Ramos (cell line): ENCODE measurements at regions not wholly inside any gene's neighbourhood (a gene's known extent, or its start where the extent isn't known, plus 50 kb on each side); places are given as distances from the start of the nearest gene placed in this dataset.

Experiments used
- in situ Hi-C: fragments of 300-500 bp; cut with MboI; formaldehyde crosslinking; loops from one replicate; pipeline ENCODE4 v1.14.3; 2022; ENCODE audit warnings: low sequenced_read_pairs; ENCODE audit not compliant: unreplicated experiment

DNA sequence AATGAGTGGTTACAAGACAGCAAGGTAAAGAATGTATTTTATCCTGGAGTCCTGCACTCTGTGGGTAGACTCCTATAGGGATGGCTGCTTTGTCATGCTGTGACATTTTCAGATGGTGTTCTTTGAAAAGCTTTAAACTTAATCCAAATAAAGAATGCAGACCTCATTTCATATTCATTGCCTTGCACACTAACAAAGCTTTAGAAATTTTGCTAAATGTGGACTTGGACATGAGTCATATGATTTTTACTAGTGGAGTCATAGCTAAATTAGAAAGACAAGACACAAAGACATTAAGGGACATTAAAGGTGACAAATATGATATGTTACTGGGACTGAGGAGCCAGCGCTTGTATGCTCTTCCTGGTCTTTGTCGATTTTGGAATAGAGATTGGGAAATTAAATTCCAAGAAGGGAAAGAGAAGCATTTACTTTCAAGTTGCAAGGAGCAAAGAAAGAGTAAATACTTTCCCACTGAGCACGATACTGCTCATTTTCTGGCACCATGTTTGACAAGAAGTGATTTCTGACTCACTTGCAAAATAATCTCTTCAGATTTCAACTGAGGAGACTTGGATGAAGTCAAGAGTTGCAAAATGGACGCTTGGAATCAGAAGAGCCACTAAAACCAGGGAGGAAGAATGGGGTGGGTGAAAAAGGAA lies 152.9 kb upstream of the MYOCD start:
- in situ Hi-C loops: no loop called here

- in situ Hi-C loops: no loop called here
Observed at GRCh38 chr17:12514596-12514995, 151.1 kb upstream of the MYOCD start.

- in situ Hi-C loops: no loop called here
Observed at GRCh38 chr17:12519956-12520594, 145.6 kb upstream of the MYOCD start.

GRCh38 chr17:12521416-12521815 lies 144.3 kb upstream of the MYOCD start:
- in situ Hi-C loops: no loop called here

GRCh38 chr17:12522336-12522735 lies 143.4 kb upstream of the MYOCD start:
- in situ Hi-C loops: no loop called here

DNA sequence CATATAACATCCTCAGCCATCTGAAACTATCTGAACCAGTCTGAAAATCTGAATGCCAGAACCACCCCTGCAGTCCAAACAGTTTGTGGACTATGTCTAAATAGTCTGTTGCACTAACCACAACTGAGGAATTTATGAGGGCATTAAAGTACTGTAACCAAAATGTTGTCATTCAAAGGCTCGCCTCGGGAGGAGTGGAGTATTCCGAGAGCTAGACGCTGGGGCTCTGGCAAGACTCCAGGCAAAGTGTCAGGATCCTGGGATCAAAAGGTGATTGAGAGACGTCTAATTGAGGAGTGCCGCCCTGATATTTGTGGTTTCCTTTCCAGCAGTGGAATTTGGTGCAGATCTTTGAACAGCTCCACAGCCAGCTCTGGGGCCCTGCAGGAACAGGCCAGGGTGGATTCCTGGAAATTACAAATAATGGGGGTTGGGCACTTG lies 142.9 kb upstream of the MYOCD start:
- in situ Hi-C loops: no loop called here

- in situ Hi-C loops: no loop called here
Observed at GRCh38 chr17:12523244-12523643, 142.4 kb upstream of the MYOCD start.

DNA sequence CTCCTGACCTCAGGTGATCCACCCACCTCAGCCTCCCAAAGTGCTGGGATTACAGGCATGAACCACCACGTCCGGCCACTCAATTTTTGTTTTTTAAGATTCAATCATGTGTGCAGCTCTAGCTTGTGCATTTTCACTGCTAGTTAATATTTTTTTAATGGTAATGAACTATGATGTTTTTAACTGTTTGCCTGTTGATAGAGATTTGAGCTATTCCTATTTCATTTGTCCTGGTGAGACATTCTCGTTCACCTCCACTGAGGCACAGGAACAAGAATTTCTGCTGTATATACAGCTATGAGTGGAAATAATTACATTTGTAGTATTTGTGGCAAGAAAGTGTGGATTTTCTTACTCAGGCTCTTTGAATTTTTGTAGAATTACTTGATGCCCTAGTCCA lies 137.7 kb upstream of the MYOCD start:
- in situ Hi-C loops: no loop called here

DNA sequence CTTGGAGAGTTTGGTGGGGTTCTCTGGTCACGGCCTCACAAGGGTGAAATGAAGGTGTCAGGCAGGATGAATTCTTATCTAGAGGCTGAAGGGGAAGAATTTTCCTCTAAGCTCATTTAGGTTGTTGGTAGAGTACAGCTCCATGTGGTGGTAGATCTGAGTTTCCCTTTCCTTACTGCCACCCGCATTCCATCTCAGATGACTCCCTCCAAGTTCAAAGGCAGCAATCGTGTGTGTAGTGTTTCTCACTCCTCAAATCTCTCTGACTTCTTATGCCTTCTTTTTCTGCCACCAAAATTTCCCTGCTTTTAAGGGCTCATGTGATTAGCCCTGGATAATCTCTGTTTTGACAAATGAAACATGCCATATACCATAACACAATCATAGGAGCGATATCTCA lies 135.5 kb upstream of the MYOCD start:
- in situ Hi-C loops: no loop called here

DNA sequence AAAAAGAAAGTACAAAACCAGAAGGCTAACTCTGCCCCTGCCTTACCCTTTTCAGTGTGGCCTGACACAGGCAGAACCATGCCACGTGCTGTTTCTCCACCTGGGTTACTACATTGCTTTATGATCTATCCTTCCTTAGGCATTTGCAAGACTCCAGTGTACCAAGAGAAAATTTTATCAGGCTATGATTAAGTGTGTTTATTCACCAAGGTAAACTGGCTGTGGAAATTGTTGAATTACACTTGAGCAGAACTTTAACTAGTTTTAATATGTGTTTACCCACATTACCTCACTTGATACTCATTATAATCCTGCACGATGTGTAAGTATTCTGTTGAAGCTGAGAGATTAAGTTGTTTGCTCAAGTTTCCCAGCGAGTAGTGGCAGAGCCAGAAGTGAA lies 129.7 kb upstream of the MYOCD start:
- in situ Hi-C loops: no loop called here

GRCh38 chr17:12536472-12536871 lies 129.2 kb upstream of the MYOCD start:
- in situ Hi-C loops: no loop called here

- in situ Hi-C loops: no loop called here
Observed at GRCh38 chr17:12537436-12537835, 128.3 kb upstream of the MYOCD start.

GRCh38 chr17:12538003-12538402 lies 127.7 kb upstream of the MYOCD start:
- in situ Hi-C loops: no loop called here

DNA sequence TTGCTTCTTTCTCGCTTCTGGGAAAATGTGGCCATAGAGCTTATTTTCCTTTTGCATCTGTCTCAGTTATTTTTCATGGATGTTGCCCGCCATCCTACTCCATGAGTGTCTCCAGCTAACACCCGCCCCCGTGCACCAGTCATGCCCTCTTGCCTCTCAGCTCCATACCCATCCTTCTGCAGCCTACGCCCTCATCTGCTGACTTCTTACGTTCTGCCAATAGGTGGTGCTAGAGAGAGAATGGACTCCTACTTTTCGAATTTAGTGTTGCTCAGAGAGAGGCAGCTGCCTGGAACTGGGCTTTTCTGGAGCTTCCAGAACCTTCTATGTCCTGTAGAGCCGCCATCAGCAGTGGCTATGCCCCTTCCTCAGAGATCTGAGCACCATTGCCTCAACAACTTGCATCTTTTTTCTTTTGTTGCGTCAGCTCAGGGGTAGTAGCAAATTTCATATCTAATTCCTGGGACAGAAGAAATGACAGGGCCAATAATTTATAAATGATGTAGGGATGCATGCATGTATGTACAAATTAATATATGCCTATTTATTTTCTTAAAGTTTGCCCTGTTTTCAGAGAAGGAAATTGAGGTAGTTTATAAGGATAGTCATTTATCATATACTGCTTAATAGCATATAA lies 119.7 kb upstream of the MYOCD start:
- in situ Hi-C loops: no loop called here

- in situ Hi-C loops: no loop called here
Observed at GRCh38 chr17:12546983-12547382, 118.7 kb upstream of the MYOCD start.

DNA sequence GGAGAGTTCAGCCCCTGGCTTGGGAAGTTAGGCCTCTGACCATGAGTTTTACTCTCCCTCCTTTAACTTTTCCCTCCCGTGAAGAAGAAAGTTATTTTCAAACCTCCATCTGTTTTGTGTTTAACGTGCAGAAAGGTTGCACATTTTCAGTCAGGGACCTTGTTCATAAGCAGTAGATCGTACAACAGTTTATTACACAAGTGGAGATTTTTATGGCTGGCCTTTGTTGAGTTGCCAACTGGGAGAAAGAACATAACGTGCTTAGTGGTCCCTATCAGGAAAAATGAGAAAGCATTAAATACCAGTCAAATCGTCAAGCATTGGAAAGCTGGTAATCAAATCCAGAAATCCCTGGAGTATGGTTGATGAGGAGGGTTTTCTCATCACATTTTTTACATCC lies 117.9 kb upstream of the MYOCD start:
- in situ Hi-C loops: no loop called here

DNA sequence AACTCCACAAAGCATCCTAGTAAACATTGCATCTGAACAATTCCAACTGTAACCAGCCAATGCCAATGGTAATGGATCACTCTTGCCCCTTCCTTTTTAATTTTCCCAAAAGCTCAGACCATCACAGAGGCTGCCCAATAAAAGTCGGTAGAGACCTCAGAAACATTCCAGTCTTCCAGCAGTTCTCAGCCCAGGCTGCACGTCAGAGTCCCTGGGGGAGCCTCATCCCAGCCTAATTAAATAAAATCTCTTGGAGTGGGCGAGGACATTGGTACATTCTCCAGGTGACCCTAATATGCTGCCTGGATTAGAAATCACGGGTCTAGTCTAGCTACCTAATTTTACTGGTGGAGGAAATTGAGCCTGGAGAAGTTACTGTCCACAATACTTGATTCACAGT lies 117.1 kb upstream of the MYOCD start:
- in situ Hi-C loops: no loop called here

DNA sequence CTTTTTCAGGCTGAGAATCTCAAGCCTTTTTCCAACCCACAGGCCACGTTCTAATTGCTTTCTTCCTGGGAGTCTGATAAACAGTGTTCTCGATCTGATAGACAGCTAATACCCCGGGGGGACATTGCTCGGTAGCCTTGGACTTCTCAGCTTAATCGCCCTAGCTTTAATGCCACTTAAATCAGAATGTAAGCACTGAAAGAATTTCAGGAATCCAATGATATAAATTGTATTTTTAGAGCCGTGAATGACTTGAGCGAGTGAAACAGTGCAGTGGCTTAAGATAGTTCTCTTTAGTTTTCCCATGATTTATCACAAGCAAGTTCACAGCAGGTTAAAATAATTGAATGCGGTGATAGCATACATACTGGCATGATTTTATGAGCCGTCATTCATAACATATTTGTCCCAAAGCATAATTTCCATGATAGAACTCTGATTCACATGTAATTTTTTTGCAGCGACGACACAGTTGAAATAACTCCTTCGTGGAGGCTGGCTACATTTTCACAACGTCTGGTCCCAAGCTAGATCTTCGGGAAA lies 116.1 kb upstream of the MYOCD start:
- in situ Hi-C loops: no loop called here

DNA sequence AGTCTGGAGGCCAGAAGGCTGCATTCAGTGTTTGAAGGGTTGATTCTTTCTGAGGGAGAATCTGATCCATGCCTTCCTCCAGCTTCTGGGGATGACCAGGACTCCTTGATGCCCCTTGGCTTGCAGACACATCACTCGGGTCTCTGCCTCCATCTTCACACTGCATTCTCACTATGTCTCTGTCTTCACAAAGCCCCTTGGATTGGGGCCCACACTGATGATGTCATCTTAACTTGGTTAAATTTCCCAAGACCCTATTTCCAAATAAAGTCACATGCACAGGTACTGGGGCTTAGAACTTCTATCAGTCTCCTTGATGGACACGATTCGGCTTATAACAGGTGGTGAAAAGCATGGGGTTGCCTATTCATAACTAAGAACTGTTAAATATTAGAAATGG lies 112.1 kb upstream of the MYOCD start:
- in situ Hi-C loops: no loop called here

- in situ Hi-C loops: no loop called here
Observed at GRCh38 chr17:12554251-12554650, 111.4 kb upstream of the MYOCD start.

GRCh38 chr17:12566291-12566690 lies 99.4 kb upstream of the MYOCD start:
- in situ Hi-C loops: no loop called here
